K562 (cell line): ENCODE measurements at regions not wholly inside any gene's neighbourhood (a gene's known extent, or its start where the extent isn't known, plus 50 kb on each side); places are given as distances from the start of the nearest gene placed in this dataset.

Experiments
- ATAC-seq: fragments of 200-7000 bp; cut with Tn5 transposase; 3 replicates; pipeline ENCODE4 v1.9.1; 2020; ENCODE audit warnings: moderate library complexity
- BruUV-seq: library from RNA; stranded (reverse); fragments of 400-500 nt; replicated peaks from 2 replicates; lab custom pipeline; 2021; lab: Mats Ljungman, UMichigan
- CTCF ChIA-PET: fragments of 300-600 bp; formaldehyde crosslinking; extraction: SDS; loops from one replicate; lab custom pipeline; 2021; ENCODE audit warnings: low intra/inter-chr PET ratio; lab: Yijun Ruan, JAX
- POLR2A ChIA-PET: fragments of 300-600, 350-650 bp; sonication (Branson Sonifier 250); formaldehyde crosslinking; extraction: SDS; loops from one replicate; lab custom pipeline; 2021; ENCODE audit warnings: antibody characterized with exemption, inconsistent platforms; lab: Yijun Ruan, JAX
- DNase-seq, 4 experiments: peaks; one replicate each; pipeline versions ENCODE4 v3.0.0 to v3.0.0-alpha.2; 2011 to 2018; ENCODE audit warnings: low spot score in 3 of 4, mixed read lengths in 3 of 4; ENCODE audit errors: extremely low read depth in 1 of 4
- FAIRE-seq: peaks from 2 replicates; lab custom pipeline; 2011; peaks lifted over from hg19 to GRCh38; lab: Jason Lieb, UNC
- H2AFZ ChIP-seq: 2 replicates; pipeline ENCODE4 v1.6.0; 2011; ENCODE audit warnings: low read depth, low read length, control low read depth, inconsistent platforms
- H3K27ac ChIP-seq: fragments of 200-600 bp; 3 replicates; pipeline ENCODE4 v1.8.0; 2011; ENCODE audit warnings: low read depth, mild to moderate bottlenecking, control low read depth, inconsistent platforms, low read length, moderate library complexity, mixed read lengths; ENCODE audit errors: extremely low read depth
- H3K27me3 ChIP-seq, 2 experiments: fragments of 300-600 bp in 1 of 2; 2 replicates in 1 of 2; 3 replicates in 1 of 2; pipeline versions ENCODE4 v1.6.0 to v1.8.0; 2011; ENCODE audit warnings: inconsistent platforms in 2 of 2, low read length in 2 of 2, mild to moderate bottlenecking in 1 of 2, mixed read lengths in 1 of 2, moderate library complexity in 1 of 2; ENCODE audit not compliant: control insufficient read depth in 2 of 2, insufficient read depth in 2 of 2
- H3K36me3 ChIP-seq: fragments of 300-600 bp; 3 replicates; pipeline ENCODE4 v1.8.0; 2011; ENCODE audit warnings: mild to moderate bottlenecking, low read length, inconsistent platforms; ENCODE audit not compliant: control insufficient read depth, insufficient read depth
- H3K4me1 ChIP-seq, 2 experiments: fragments of 200-600 bp in 1 of 2; replicated peaks in 1 of 2; 2 replicates in 1 of 2; 3 replicates in 1 of 2; pipeline versions ENCODE4 v1.5.1 to v1.8.0; 2011; ENCODE audit warnings: inconsistent platforms in 2 of 2, low read length in 2 of 2, mild to moderate bottlenecking in 1 of 2, mixed read lengths in 1 of 2, moderate library complexity in 1 of 2; ENCODE audit not compliant: control insufficient read depth in 2 of 2, insufficient read depth in 2 of 2
- H3K4me2 ChIP-seq: 2 replicates; pipeline ENCODE4 v1.6.1; 2011; ENCODE audit warnings: low read length, control low read depth, inconsistent platforms, mixed read lengths; ENCODE audit not compliant: insufficient read depth
- H3K4me3 ChIP-seq: fragments of 200-600 bp; sonication (generic), shearing (Covaris generic); 2 replicates; pipeline ENCODE4 v1.5.1; 2016; ENCODE audit warnings: control low read depth, inconsistent platforms
- H3K79me2 ChIP-seq: fragments of 200-600 bp; 3 replicates; pipeline ENCODE4 v1.8.0; 2011; ENCODE audit warnings: low read length, inconsistent platforms; ENCODE audit not compliant: control insufficient read depth, insufficient read depth
- H3K9ac ChIP-seq, 2 experiments: 2 replicates each; pipeline versions ENCODE4 v1.6.0 to v1.6.1; 2011; ENCODE audit warnings: low read depth in 2 of 2, low read length in 2 of 2, control low read depth in 1 of 2, inconsistent platforms in 1 of 2, mild to moderate bottlenecking in 1 of 2, mixed read lengths in 1 of 2; ENCODE audit not compliant: insufficient read depth in 1 of 2
- H3K9me1 ChIP-seq: one replicate; pipeline ENCODE4 v1.6.0; 2011; ENCODE audit warnings: inconsistent platforms, mild to moderate bottlenecking, low read length, moderate library complexity; ENCODE audit not compliant: control insufficient read depth, insufficient read depth
- H3K9me3 ChIP-seq: replicated peaks from 2 replicates; pipeline ENCODE4 v1.5.1; 2011; ENCODE audit warnings: low read depth, low read length, inconsistent platforms; ENCODE audit not compliant: control insufficient read depth, insufficient read depth
- H4K20me1 ChIP-seq: replicated peaks from 2 replicates; pipeline ENCODE4 v1.6.1; 2011; ENCODE audit warnings: low read length, inconsistent platforms, mixed read lengths; ENCODE audit not compliant: control insufficient read depth, insufficient read depth
- FOXO4 ChIP-seq: fragments of 450-650 bp; formaldehyde crosslinking; IDR thresholded peaks from 2 replicates; pipeline ENCODE4 v1.4.0; 2020; ENCODE audit warnings: mild to moderate bottlenecking, moderate library complexity
- POLR2B ChIP-seq: fragments of 450-650 bp; IDR thresholded peaks from 2 replicates; pipeline ENCODE4 v1.6.1; 2018; ENCODE audit warnings: low read depth; ENCODE audit not compliant: partially characterized antibody
- WGBS: fragments of 100-300 bp; shearing (Covaris generic); methylation state at CpG from one replicate; pipeline ENCODE4 v1.1.6; 2016; ENCODE audit warnings: low coverage, mixed read lengths; ENCODE audit not compliant: insufficient coverage; ENCODE audit errors: missing lambda C conversion rate; 5-methylcytosine and 5-hydroxymethylcytosine counted together
- in situ Hi-C: fragments of 300-500 bp; cut with MboI; formaldehyde crosslinking; loops from 4 replicates; pipeline ENCODE4 v1.15.0; 2018; ENCODE audit warnings: inconsistent platforms, mixed read lengths
- intact Hi-C: fragments of 100-400 bp; cut with micrococcal nuclease; formaldehyde crosslinking; loops from 2 replicates; pipeline ENCODE4 v1.14.2; 2022

DNA sequence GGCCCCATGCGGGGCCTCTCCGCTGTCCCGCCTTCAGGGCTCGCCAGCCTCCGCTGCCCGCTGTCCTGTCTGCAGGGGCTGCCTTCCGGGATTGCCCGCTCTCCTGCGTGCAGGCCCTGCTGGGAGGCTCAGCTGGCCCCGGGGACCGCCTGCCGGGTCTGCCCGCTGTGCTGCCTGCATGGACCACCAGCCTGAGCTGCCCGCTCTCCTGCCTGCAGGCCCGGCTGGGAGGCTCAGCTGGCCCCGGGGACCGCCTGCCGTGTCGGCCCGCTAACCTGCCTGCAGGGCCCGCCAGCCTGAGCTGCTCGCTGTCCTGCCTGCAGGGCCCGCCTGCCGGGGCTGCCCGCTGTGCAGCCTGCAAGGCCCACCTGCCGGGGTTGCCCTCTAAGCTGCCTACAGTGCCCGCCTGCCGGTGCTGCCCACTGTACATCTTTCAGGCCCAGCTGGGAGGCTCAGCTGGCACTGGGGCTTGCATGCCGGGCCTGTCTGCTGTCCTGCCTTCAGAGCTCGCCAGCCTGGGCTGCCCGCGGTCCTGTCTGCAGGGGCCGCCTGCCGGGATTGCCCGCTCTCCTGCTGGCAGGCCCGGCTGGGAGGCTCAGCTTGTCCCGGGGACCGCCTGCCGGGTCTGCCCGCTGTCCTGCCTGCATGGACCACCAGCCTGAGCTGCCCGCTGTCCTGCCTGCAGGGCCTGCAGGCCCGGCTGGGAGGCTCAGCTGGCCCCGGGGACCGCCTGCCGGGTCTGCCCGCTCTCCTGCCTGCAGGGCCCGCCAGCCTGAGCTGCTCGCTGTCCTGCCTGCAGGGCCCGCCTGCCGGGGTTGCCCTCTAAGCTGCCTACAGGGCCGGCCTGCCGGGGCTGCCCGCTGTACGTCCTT is 165.1 kb downstream of the GLRX3 start:
- in situ Hi-C loops = no loop called here
- Histone ChIP-seq H3K9ac (no peak overlapping the region), H2AFZ (no peak overlapping the region), H3K9me1 (no peaks in the 10 kb centered on the region), H3K27ac (no peak overlapping the region), H3K4me3 (no peak overlapping the region), H3K36me3 (no peaks in the 10 kb centered on the region), H3K79me2 (no peaks in the 10 kb centered on the region), H3K4me2 (no peak overlapping the region), H3K9me3 (no peaks in the 10 kb centered on the region; the same call in 1 of the 2 replicates), H4K20me1 (no peaks in the 10 kb centered on the region), H3K4me1 (no peaks in the 10 kb centered on the region), H3K27me3 (no peaks in the 10 kb centered on the region)
- no peak for ATAC-seq
- POLR2A ChIA-PET = no interaction called here
- DNase-seq = no peak
- intact Hi-C loops = no loop called here
- no TSS peak for BruUV-seq
- 1% methylated on average over 19 of the region's 54 CpGs for WGBS
- FAIRE-seq = no peak
- TF ChIP-seq POLR2B = no peak
- CTCF ChIA-PET = no interaction called here

DNA sequence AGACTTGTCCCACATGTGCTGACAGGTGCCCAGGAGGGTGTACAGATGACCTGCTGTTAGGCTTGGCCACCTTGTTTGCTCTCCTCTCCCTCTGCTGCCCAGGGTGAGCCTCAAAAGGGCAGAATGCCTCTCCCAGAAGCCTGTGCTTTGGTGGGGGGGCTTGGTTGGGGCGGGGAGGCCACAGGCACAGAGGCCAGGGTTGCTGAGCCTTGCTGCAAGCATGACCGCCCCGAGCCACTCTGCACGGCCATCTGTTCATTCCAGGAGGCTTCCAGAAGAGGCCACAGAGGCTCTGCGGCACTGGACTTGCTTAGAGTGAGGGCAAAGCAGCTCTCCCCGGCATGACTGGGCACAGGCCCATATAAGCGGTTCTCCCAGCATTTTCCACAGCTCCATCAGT is 190.8 kb downstream of the GLRX3 start:
- no peak for DNase-seq
- intact Hi-C loops (no loop called here), in situ Hi-C loops (no loop called here)
- ChIA-PET CTCF (no interaction called here), POLR2A (interaction anchor here (0.7 kb wide), 1 partner anchor 10 kb away, joined by 3 read pairs; no protein-coding TSS in a partner anchor)
- Histone ChIP-seq H3K79me2 (no peaks in the 10 kb centered on the region), H3K9ac (no peak overlapping the region), H3K4me1 (no peaks in the 10 kb centered on the region), H3K4me3 (no peak overlapping the region), H3K9me3 (no peaks in the 10 kb centered on the region), H3K36me3 (no peaks in the 10 kb centered on the region), H3K4me2 (no peak overlapping the region), H3K9me1 (no peaks in the 10 kb centered on the region), H4K20me1 (no peaks in the 10 kb centered on the region), H3K27ac (no peak overlapping the region), H2AFZ (no peak overlapping the region), H3K27me3 (no peaks in the 10 kb centered on the region)
- ATAC-seq = no peak
- no TSS peak for BruUV-seq
- FAIRE-seq = no peak
- WGBS = 0% methylated on average over 5 of the region's 7 CpGs
- no peak for TF ChIP-seq FOXO4
